ENCODE measurements at regions not wholly inside any gene's neighbourhood (a gene's known extent, or its start where the extent isn't known, plus 50 kb on each side); places are given as distances from the start of the nearest gene placed in this dataset.

DNA sequence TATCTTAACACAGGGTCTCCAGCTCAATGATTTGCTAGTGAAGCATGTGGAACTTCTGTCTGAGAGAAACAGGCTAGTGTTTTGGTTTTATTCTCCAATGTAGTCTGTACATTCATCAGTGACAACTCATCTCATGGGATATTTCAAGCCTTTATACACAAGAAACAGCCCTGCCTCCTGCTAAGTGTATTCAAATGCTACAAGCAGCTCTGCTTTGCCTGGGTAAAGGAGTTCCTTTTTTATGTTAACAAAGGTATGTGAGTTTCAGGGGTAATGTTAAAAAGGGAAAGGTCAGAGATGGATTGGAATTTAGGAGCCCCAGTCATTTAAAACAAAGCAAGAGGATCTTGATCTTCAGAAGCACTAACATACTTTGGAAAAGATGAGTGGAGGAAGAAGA, 498.7 kb downstream of the ISL1 start:
- no peaks in the 10 kb centered on the region for H3K4me1 Mint-ChIP-seq
- no peak overlapping the region for H3K27ac Mint-ChIP-seq
- H3K27ac ChIP-seq (ENCODE audit: insufficient read depth, low read length, poor library complexity, severe bottlenecking): no peak overlapping the region
- H3K4me3 Mint-ChIP-seq: no peak overlapping the region
- peaks cover 0 to 8% (median 3%) of the 10 kb centered on the region in 7 donors for H3K9me3 Mint-ChIP-seq
- DNase-seq (no peak), ATAC-seq (ENCODE audit: low read depth in 2 of 2) (no peak)
- no peak overlapping the region for H3K4me3 ChIP-seq (ENCODE audit: low read depth, low read length)
- H3K36me3 ChIP-seq (ENCODE audit: control insufficient read depth, insufficient read depth, low read length): no peaks in the 10 kb centered on the region
- H3K4me1 ChIP-seq (ENCODE audit: control insufficient read depth, insufficient read depth, low read length, poor library complexity, severe bottlenecking): no peaks in the 10 kb centered on the region
- no peaks in the 10 kb centered on the region for H3K27me3 ChIP-seq (ENCODE audit: control insufficient read depth, insufficient read depth, low read length)
- H3K27me3 Mint-ChIP-seq: no peaks in the 10 kb centered on the region
- peaks cover 0 to 3% of the 10 kb centered on the region in 2 experiments for H3K9me3 ChIP-seq (ENCODE audit: control insufficient read depth in 2 of 2, low read length in 2 of 2)
- no peaks in the 10 kb centered on the region for H3K36me3 Mint-ChIP-seq

DNA sequence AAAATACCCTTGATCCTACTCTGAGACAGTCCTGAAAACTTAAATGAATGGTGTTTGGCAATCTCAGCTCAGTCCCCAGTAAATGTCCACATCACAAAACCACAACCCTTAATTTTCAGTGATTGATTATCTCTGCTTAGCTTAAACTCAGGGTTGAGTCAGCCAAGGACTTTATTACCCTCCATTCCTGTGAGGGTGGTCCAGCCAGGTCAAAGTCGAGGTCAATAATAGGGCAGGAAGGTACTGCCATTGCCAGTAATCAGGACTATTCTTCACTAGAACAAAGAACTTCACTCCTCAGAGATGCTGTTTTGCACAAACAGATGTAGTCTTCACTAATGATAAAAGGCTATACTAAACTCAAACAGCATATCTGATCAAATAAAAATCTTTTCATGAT, 499.4 kb downstream of the ISL1 start:
- H3K27ac ChIP-seq (ENCODE audit: insufficient read depth, low read length, poor library complexity, severe bottlenecking): no peak overlapping the region
- Mint-ChIP-seq H3K4me3 (no peak overlapping the region), H3K27ac (no peak overlapping the region), H3K36me3 (no peaks in the 10 kb centered on the region), H3K4me1 (no peaks in the 10 kb centered on the region), H3K27me3 (no peaks in the 10 kb centered on the region), H3K9me3 (peaks cover 0 to 5% (median under 1%) of the 10 kb centered on the region in 7 donors)
- H3K36me3 ChIP-seq (ENCODE audit: control insufficient read depth, insufficient read depth, low read length): no peaks in the 10 kb centered on the region
- ATAC-seq (ENCODE audit: low read depth in 2 of 2) (no peak), DNase-seq (no peak)
- no peaks in the 10 kb centered on the region for H3K4me1 ChIP-seq (ENCODE audit: control insufficient read depth, insufficient read depth, low read length, poor library complexity, severe bottlenecking)
- H3K9me3 ChIP-seq (ENCODE audit: control insufficient read depth in 2 of 2, low read length in 2 of 2): no peaks in the 10 kb centered on the region
- no peak overlapping the region for H3K4me3 ChIP-seq (ENCODE audit: low read depth, low read length)
- H3K27me3 ChIP-seq (ENCODE audit: control insufficient read depth, insufficient read depth, low read length): no peaks in the 10 kb centered on the region

DNA sequence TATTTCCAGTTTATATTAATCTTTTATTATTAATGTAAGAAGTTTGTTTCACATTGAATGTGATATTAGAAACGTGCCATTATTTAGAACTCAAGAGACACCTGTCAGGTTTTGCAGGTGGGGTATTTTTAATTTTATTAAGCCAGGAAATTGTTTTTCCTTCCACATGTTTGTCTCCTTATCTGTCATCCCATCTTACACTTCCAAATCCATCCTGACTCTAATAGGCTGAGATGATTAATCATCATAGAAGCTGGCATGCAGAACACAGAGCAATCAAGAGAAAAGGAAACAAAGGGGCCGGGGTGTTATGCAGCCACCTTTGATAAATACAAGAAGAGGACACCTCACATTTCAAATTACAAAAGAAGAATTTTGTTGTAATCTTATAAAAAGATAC, 506.5 kb downstream of the ISL1 start:
- no peaks in the 10 kb centered on the region for H3K9me3 ChIP-seq (ENCODE audit: control insufficient read depth in 2 of 2, low read length in 2 of 2)
- Mint-ChIP-seq H3K4me1 (no peaks in the 10 kb centered on the region), H3K27me3 (no peaks in the 10 kb centered on the region), H3K9me3 (peaks cover 1 to 19% (median 5%) of the 10 kb centered on the region in 7 donors), H3K27ac (no peak overlapping the region), H3K36me3 (no peaks in the 10 kb centered on the region), H3K4me3 (no peak overlapping the region)
- no peak for ATAC-seq (ENCODE audit: low read depth in 2 of 2)
- no peak for DNase-seq
- no peak overlapping the region for H3K4me3 ChIP-seq (ENCODE audit: low read depth, low read length)
- H3K4me1 ChIP-seq (ENCODE audit: control insufficient read depth, insufficient read depth, low read length, poor library complexity, severe bottlenecking): no peaks in the 10 kb centered on the region
- H3K36me3 ChIP-seq (ENCODE audit: control insufficient read depth, insufficient read depth, low read length): no peaks in the 10 kb centered on the region
- no peaks in the 10 kb centered on the region for H3K27me3 ChIP-seq (ENCODE audit: control insufficient read depth, insufficient read depth, low read length)
- no peak overlapping the region for H3K27ac ChIP-seq (ENCODE audit: insufficient read depth, low read length, poor library complexity, severe bottlenecking)

DNA sequence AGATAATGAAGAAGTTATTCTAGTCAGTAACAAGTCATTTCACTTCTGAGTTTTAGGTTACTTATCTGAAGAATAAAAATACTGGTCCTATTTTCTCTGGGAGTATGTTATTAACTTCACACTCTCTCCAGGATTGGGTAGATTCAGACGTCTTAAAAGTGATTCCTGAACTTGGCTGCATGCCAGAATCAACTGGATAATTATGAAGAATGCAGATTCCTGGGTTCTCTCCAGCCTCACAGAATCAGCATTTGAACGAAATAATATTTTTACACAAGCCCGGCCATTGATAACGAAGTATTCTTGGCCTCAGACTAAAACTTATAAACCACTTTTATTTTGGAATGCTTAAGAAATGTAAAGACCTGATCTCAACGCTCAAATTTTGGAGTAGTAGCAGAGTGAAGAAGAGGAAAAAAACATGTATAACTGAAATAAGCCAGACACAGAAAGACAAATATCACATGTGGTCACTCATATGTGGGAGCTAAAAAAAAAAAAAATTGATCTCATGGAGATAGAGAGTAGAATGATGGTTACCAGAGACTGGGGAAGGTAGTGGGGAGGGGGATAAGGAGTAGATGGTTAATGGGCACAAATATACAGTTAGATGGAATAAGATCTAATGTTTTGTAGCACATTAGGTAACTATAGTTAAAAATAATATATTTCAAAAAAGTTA, 507.3 kb downstream of the ISL1 start:
- no peaks in the 10 kb centered on the region for H3K4me1 Mint-ChIP-seq

DNA sequence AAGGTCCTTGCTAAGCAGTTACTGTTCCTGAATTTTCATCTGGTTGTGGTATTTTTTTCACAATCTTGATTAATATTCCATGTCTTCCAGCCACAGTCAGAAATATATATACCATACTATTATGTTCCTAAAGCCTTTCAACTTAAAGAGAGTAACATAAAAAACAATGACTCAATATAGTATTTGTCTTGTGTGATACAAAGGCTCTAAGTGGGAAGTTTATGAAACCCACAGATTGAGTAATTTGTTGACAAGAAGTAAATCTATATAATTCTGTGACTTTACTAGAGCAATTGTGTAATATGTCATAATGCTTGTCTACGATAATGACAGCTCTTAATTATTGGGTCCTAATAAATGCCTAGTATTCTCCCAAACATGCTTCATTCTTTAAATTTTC, 509.4 kb downstream of the ISL1 start:
- DNase-seq: no peak
- Histone ChIP-seq H3K36me3 (ENCODE audit: control insufficient read depth, insufficient read depth, low read length) (no peaks in the 10 kb centered on the region), H3K27ac (ENCODE audit: insufficient read depth, low read length, poor library complexity, severe bottlenecking) (no peak overlapping the region), H3K27me3 (ENCODE audit: control insufficient read depth, insufficient read depth, low read length) (no peaks in the 10 kb centered on the region), H3K4me3 (ENCODE audit: low read depth, low read length) (no peak overlapping the region), H3K4me1 (ENCODE audit: control insufficient read depth, insufficient read depth, low read length, poor library complexity, severe bottlenecking) (no peaks in the 10 kb centered on the region), H3K9me3 (ENCODE audit: control insufficient read depth in 2 of 2, low read length in 2 of 2) (no peaks in the 10 kb centered on the region)
- Mint-ChIP-seq H3K27ac (no peak overlapping the region), H3K4me1 (no peaks in the 10 kb centered on the region), H3K36me3 (no peaks in the 10 kb centered on the region), H3K4me3 (no peak overlapping the region), H3K9me3 (peaks cover 0 to 23% (median 9%) of the 10 kb centered on the region in 7 donors), H3K27me3 (no peaks in the 10 kb centered on the region)
- no peak for ATAC-seq (ENCODE audit: low read depth in 2 of 2)

More for the DNA sequence above, 507.3 kb downstream of the ISL1 start:
- H3K27ac Mint-ChIP-seq: no peak overlapping the region
- no peaks in the 10 kb centered on the region for H3K27me3 Mint-ChIP-seq
- Histone ChIP-seq H3K27me3 (ENCODE audit: control insufficient read depth, insufficient read depth, low read length) (no peaks in the 10 kb centered on the region), H3K36me3 (ENCODE audit: control insufficient read depth, insufficient read depth, low read length) (no peaks in the 10 kb centered on the region), H3K27ac (ENCODE audit: insufficient read depth, low read length, poor library complexity, severe bottlenecking) (no peak overlapping the region), H3K4me1 (ENCODE audit: control insufficient read depth, insufficient read depth, low read length, poor library complexity, severe bottlenecking) (no peaks in the 10 kb centered on the region), H3K4me3 (ENCODE audit: low read depth, low read length) (no peak overlapping the region), H3K9me3 (ENCODE audit: control insufficient read depth in 2 of 2, low read length in 2 of 2) (no peaks in the 10 kb centered on the region)
- H3K9me3 Mint-ChIP-seq: peaks cover 2 to 21% (median 5%) of the 10 kb centered on the region in 7 donors
- no peak overlapping the region for H3K4me3 Mint-ChIP-seq
- ATAC-seq (ENCODE audit: low read depth in 2 of 2) (no peak), DNase-seq (no peak)
- H3K36me3 Mint-ChIP-seq: no peaks in the 10 kb centered on the region

DNA sequence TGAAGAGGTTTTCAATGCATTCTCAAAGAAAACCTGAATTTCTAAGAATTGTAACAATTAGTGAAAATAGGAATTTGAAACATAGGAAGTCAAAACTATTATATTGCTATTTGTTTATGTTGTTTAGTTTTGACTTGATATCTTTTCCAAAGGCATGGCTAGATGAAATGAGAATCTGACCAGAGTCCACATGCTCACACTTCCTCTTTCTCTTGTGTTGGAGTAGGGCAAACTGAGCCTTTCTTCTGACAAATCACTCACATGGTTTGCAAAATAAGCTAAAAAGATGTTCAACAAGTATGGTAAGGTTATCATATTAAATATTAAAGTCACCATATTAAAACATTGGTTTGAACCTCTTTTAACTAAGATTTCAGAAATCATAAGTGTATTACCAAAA, 512.6 kb downstream of the ISL1 start:
- Mint-ChIP-seq H3K4me3 (no peak overlapping the region), H3K36me3 (no peaks in the 10 kb centered on the region), H3K27ac (no peak overlapping the region), H3K4me1 (no peaks in the 10 kb centered on the region), H3K9me3 (peaks cover 3 to 23% (median 8%) of the 10 kb centered on the region in 7 donors), H3K27me3 (no peaks in the 10 kb centered on the region)
- Histone ChIP-seq H3K27me3 (ENCODE audit: control insufficient read depth, insufficient read depth, low read length) (no peaks in the 10 kb centered on the region), H3K9me3 (ENCODE audit: control insufficient read depth in 2 of 2, low read length in 2 of 2) (peaks cover 0 to 7% of the 10 kb centered on the region in 2 experiments), H3K36me3 (ENCODE audit: control insufficient read depth, insufficient read depth, low read length) (no peaks in the 10 kb centered on the region), H3K4me1 (ENCODE audit: control insufficient read depth, insufficient read depth, low read length, poor library complexity, severe bottlenecking) (no peaks in the 10 kb centered on the region), H3K27ac (ENCODE audit: insufficient read depth, low read length, poor library complexity, severe bottlenecking) (no peak overlapping the region), H3K4me3 (ENCODE audit: low read depth, low read length) (no peak overlapping the region)
- ATAC-seq (ENCODE audit: low read depth in 2 of 2) (no peak), DNase-seq (no peak)

DNA sequence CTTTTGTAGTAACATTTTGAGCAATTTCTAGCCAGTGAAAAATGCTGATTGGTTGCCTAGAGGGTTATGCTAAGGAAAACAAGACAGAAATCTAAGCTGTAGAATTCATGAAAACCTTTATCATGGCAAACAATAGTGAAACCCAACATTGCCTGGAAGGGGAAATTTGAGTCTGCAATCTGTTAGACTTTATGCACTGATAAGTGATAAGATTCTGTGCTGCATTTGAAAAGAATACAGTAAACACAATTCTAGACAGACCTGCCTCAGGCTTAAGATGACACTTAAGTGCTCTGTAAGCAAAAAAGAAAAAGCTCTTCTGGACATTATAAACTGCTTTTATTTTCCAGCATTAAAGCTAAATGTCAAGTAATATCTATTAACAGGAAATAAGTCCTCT, 519.3 kb downstream of the ISL1 start:
- H3K4me1 ChIP-seq (ENCODE audit: control insufficient read depth, insufficient read depth, low read length, poor library complexity, severe bottlenecking): no peaks in the 10 kb centered on the region
- no peak overlapping the region for H3K4me3 ChIP-seq (ENCODE audit: low read depth, low read length)
- Mint-ChIP-seq H3K9me3 (peaks cover 3 to 14% (median 10%) of the 10 kb centered on the region in 7 donors), H3K4me3 (no peak overlapping the region), H3K27ac (no peak overlapping the region), H3K4me1 (no peaks in the 10 kb centered on the region), H3K36me3 (no peaks in the 10 kb centered on the region), H3K27me3 (no peaks in the 10 kb centered on the region)
- ATAC-seq (ENCODE audit: low read depth in 2 of 2): no peak
- no peak for DNase-seq
- H3K27me3 ChIP-seq (ENCODE audit: control insufficient read depth, insufficient read depth, low read length): no peaks in the 10 kb centered on the region
- no peak overlapping the region for H3K27ac ChIP-seq (ENCODE audit: insufficient read depth, low read length, poor library complexity, severe bottlenecking)
- no peaks in the 10 kb centered on the region for H3K36me3 ChIP-seq (ENCODE audit: control insufficient read depth, insufficient read depth, low read length)
- peaks cover 0 to 7% of the 10 kb centered on the region in 2 experiments for H3K9me3 ChIP-seq (ENCODE audit: control insufficient read depth in 2 of 2, low read length in 2 of 2)

DNA sequence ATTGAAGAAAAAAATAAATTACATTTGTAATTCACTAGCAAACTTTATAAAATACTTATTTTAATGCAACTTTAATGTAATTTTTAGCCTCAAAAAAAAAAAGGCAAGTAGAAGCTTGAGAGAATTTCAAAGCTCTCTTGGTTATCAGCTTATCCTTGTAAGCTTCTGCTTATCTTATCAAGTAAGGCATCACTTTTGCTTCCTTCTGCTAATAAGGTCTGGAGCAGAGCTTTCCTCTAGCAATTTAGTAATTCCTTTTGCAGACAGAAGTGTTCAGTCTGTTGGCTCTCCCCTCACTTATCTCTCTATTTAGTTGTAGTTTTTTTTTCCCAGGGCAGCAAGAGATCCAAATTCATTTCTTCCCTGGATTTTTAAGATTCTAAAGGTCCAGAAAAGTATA, 525.0 kb downstream of the ISL1 start:
- H3K9me3 Mint-ChIP-seq: peaks cover 3 to 18% (median 7%) of the 10 kb centered on the region in 7 donors
- Histone ChIP-seq H3K36me3 (ENCODE audit: control insufficient read depth, insufficient read depth, low read length) (no peaks in the 10 kb centered on the region), H3K4me1 (ENCODE audit: control insufficient read depth, insufficient read depth, low read length, poor library complexity, severe bottlenecking) (no peaks in the 10 kb centered on the region), H3K27ac (ENCODE audit: insufficient read depth, low read length, poor library complexity, severe bottlenecking) (no peak overlapping the region), H3K4me3 (ENCODE audit: low read depth, low read length) (no peak overlapping the region), H3K27me3 (ENCODE audit: control insufficient read depth, insufficient read depth, low read length) (no peaks in the 10 kb centered on the region), H3K9me3 (ENCODE audit: control insufficient read depth in 2 of 2, low read length in 2 of 2) (no peaks in the 10 kb centered on the region)
- H3K27ac Mint-ChIP-seq: no peak overlapping the region
- H3K4me3 Mint-ChIP-seq: no peak overlapping the region
- DNase-seq (no peak), ATAC-seq (ENCODE audit: low read depth in 2 of 2) (no peak)
- H3K27me3 Mint-ChIP-seq: no peaks in the 10 kb centered on the region
- H3K36me3 Mint-ChIP-seq: no peaks in the 10 kb centered on the region
- H3K4me1 Mint-ChIP-seq: no peaks in the 10 kb centered on the region

Measured in CD4-positive, CD25-positive, alpha-beta regulatory T cell (primary cell).